HCT116 (cell line): ENCODE measurements at regions not wholly inside any gene's neighbourhood (a gene's known extent, or its start where the extent isn't known, plus 50 kb on each side); places are given as distances from the start of the nearest gene placed in this dataset.

Experiments used
- ATAC-seq: fragments of 200-7000 bp; cut with Tn5 transposase; 2 replicates; pipeline ENCODE4 v1.9.1; 2020; ENCODE audit warnings: mild to moderate bottlenecking, moderate library complexity
- BruUV-seq: library from RNA; stranded (reverse); fragments of 400-500 nt; replicated peaks from 2 replicates; lab custom pipeline; 2021; lab: Mats Ljungman, UMichigan
- CTCF ChIA-PET: fragments of 300-600 bp; sonication (Branson Sonifier 250); formaldehyde crosslinking; loops from one replicate; lab custom pipeline; 2021; ENCODE audit warnings: antibody characterized with exemption; lab: Charles Lee
- POLR2A ChIA-PET: fragments of 300-600, 350-600 bp; sonication (Branson Sonifier 250); formaldehyde crosslinking; loops from one replicate; lab custom pipeline; 2021; ENCODE audit warnings: antibody characterized with exemption; lab: Charles Lee
- RAD21 ChIA-PET, 2 experiments: fragments of 300-600 bp; sonication (Branson Sonifier 250); formaldehyde crosslinking; loops; one replicate each; lab custom pipeline; 2023; ENCODE audit warnings: low total read pairs in 2 of 2; ENCODE audit not compliant: uncharacterized antibody in 2 of 2, unreplicated experiment in 2 of 2, low non-redundant PET in 1 of 2; lab: Charles Lee
- DNase-seq: peaks from one replicate; pipeline ENCODE4 v3.0.0-alpha.2; 2010; ENCODE audit warnings: low read depth, low spot score
- H2AFZ ChIP-seq: fragments of 200-600 bp; shearing (Covaris generic), sonication (generic); 2 replicates; pipeline ENCODE4 v1.6.1; 2017; ENCODE audit warnings: low read depth, mixed run types, mixed read lengths, antibody characterized with exemption, low read length; ENCODE audit not compliant: poor library complexity, severe bottlenecking
- H3K27ac ChIP-seq: 2 replicates; pipeline ENCODE4 v1.5.1; 2012; ENCODE audit warnings: low read depth, low read length
- H3K27me3 ChIP-seq: fragments of 200-600 bp; sonication (generic); 2 replicates; pipeline ENCODE4 v1.6.1; 2016; ENCODE audit warnings: mixed run types, low read length, mixed read lengths; ENCODE audit not compliant: insufficient read depth
- H3K36me3 ChIP-seq, 2 experiments: fragments of 200-500 bp in 1 of 2; fragments of 200-600 bp in 1 of 2; sonication (Bioruptor generic) in 1 of 2; sonication (generic) in 1 of 2; 2 replicates each; pipeline versions ENCODE4 v1.5.1 to v1.6.1; 2014 to 2016; ENCODE audit warnings: low read length in 2 of 2, inconsistent platforms in 1 of 2, mixed read lengths in 1 of 2, mixed run types in 1 of 2; ENCODE audit not compliant: insufficient read depth in 2 of 2, control insufficient read depth in 1 of 2
- H3K4me1 ChIP-seq, 2 experiments: fragments of 200-600 bp in 1 of 2; sonication (generic) in 1 of 2; 2 replicates each; pipeline versions ENCODE4 v1.5.1 to v1.6.1; 2012 to 2017; ENCODE audit warnings: low read length in 2 of 2, inconsistent platforms in 1 of 2, mild to moderate bottlenecking in 1 of 2, mixed read lengths in 1 of 2, mixed run types in 1 of 2, moderate library complexity in 1 of 2; ENCODE audit not compliant: insufficient read depth in 2 of 2, control insufficient read depth in 1 of 2
- H3K4me2 ChIP-seq: fragments of 200-600 bp; sonication (generic); 2 replicates; pipeline ENCODE4 v1.6.1; 2017; ENCODE audit warnings: mixed run types, low read length, mixed read lengths
- H3K4me3 ChIP-seq, 2 experiments: fragments of 200-600 bp in 1 of 2; sonication (generic) in 1 of 2; replicated peaks in 1 of 2; 2 replicates each; pipeline ENCODE4 v1.5.1; 2011 to 2016; ENCODE audit warnings: low read length in 2 of 2, control low read depth in 1 of 2, low read depth in 1 of 2, mild to moderate bottlenecking in 1 of 2, mixed read lengths in 1 of 2, mixed run types in 1 of 2
- H3K79me2 ChIP-seq: fragments of 200-600 bp; sonication (generic); 2 replicates; pipeline ENCODE4 v1.6.1; 2017; ENCODE audit warnings: mild to moderate bottlenecking, mixed run types, low read length, moderate library complexity, mixed read lengths; ENCODE audit not compliant: insufficient read depth
- H3K9ac ChIP-seq: fragments of 200-600 bp; sonication (generic); 2 replicates; pipeline ENCODE4 v1.6.1; 2016; ENCODE audit warnings: low read length, mixed read lengths
- H3K9me2 ChIP-seq: fragments of 200-600 bp; sonication (generic), shearing (Covaris generic); 2 replicates; pipeline ENCODE4 v1.6.1; 2017; ENCODE audit warnings: mixed run types, mild to moderate bottlenecking, moderate library complexity; ENCODE audit not compliant: insufficient read depth
- H3K9me3 ChIP-seq, 2 experiments: fragments of 200-500 bp in 1 of 2; fragments of 200-600 bp in 1 of 2; sonication (Bioruptor generic) in 1 of 2; sonication (generic) in 1 of 2; 2 replicates each; pipeline ENCODE4 v1.6.1; 2014 to 2017; ENCODE audit warnings: low read length in 2 of 2, mixed read lengths in 2 of 2, inconsistent platforms in 1 of 2, low read depth in 1 of 2, mild to moderate bottlenecking in 1 of 2, mixed run types in 1 of 2, moderate library complexity in 1 of 2; ENCODE audit not compliant: control insufficient read depth in 1 of 2, insufficient read depth in 1 of 2
- H4K20me1 ChIP-seq: fragments of 200-600 bp; sonication (generic), shearing (Covaris generic); 2 replicates; pipeline ENCODE4 v1.6.1; 2017; ENCODE audit warnings: mixed run types, mild to moderate bottlenecking, moderate library complexity; ENCODE audit not compliant: insufficient read depth
- ATF3 ChIP-seq: IDR thresholded peaks from 2 replicates; pipeline ENCODE4 v1.6.1; 2012
- CTCF ChIP-seq, 3 experiments: fragments of 200-600 bp in 1 of 3; sonication (generic) in 1 of 3; IDR thresholded peaks in 2 of 3; conservative IDR thresholded peaks in 1 of 3; 2 replicates each; pipeline ENCODE4 v1.5.1; 2012 to 2017; ENCODE audit warnings: low read depth in 2 of 3, low read length in 2 of 3, antibody characterized with exemption in 1 of 3, borderline replicate concordance in 1 of 3, control low read depth in 1 of 3, mild to moderate bottlenecking in 1 of 3, mixed read lengths in 1 of 3, mixed run types in 1 of 3, moderate library complexity in 1 of 3; ENCODE audit not compliant: insufficient read depth in 1 of 3
- EGR1 ChIP-seq: IDR thresholded peaks from 2 replicates; pipeline ENCODE4 v1.6.1; 2012; ENCODE audit warnings: low read depth
- EZH2phosphoT487 ChIP-seq: fragments of 200-600 bp; IDR thresholded peaks from 2 replicates; pipeline ENCODE4 v1.6.1; 2018; ENCODE audit warnings: antibody characterized with exemption, borderline replicate concordance
- FOSL1 ChIP-seq: IDR thresholded peaks from 2 replicates; pipeline ENCODE4 v1.6.1; 2012; ENCODE audit warnings: low read depth
- MAX ChIP-seq: IDR thresholded peaks from 2 replicates; pipeline ENCODE4 v1.6.1; 2012
- POLR2A ChIP-seq: IDR thresholded peaks from 2 replicates; pipeline ENCODE4 v1.7.0; 2011; ENCODE audit warnings: borderline replicate concordance; ENCODE audit not compliant: insufficient read depth, insufficient read length; ENCODE audit errors: extremely low read depth
- POLR2AphosphoS5 ChIP-seq: IDR thresholded peaks from 2 replicates; pipeline ENCODE4 v1.6.1; 2011; ENCODE audit warnings: mild to moderate bottlenecking, low read depth, low read length, moderate library complexity
- REST ChIP-seq: IDR thresholded peaks from 2 replicates; pipeline ENCODE4 v1.6.1; 2012; ENCODE audit warnings: low read depth
- ZBTB33 ChIP-seq: IDR thresholded peaks from 2 replicates; pipeline ENCODE4 v1.6.1; 2011; ENCODE audit warnings: mild to moderate bottlenecking, low read length, moderate library complexity; ENCODE audit not compliant: insufficient replicate concordance; ENCODE audit errors: extremely low read depth
- ZFX ChIP-seq: fragments of 450-650 bp; IDR thresholded peaks from 2 replicates; pipeline ENCODE4 v1.6.1; 2017
- intact Hi-C: fragments of 100-400 bp; cut with micrococcal nuclease; formaldehyde crosslinking; loops from 2 replicates; pipeline ENCODE4 v1.10.0; 2022

- no peak for TF ChIP-seq EGR1
- TF ChIP-seq MAX = no peak
- no peak for TF ChIP-seq ATF3
- TF ChIP-seq POLR2A = no peak
- TF ChIP-seq FOSL1 = no peak
- TF ChIP-seq POLR2AphosphoS5 = no peak
- TF ChIP-seq CTCF (IDR thresholded peaks at IDR 0.05 in 2 of 3, conservative IDR thresholded peaks at IDR 0.05 in 1 of 3; ENCODE audit: borderline replicate concordance in 1 of 3, insufficient read depth in 1 of 3, low read depth in 2 of 3, low read length in 2 of 3) = no peak
- no peak for TF ChIP-seq REST
- TF ChIP-seq EZH2phosphoT487 = no peak
- TF ChIP-seq ZBTB33 = no peak
- TF ChIP-seq ZFX = no peak
- intact Hi-C loops = no loop called here
- Histone ChIP-seq H3K27me3 (no peaks in the 10 kb centered on the region), H3K27ac (no peak overlapping the region), H3K9me3 (no peaks in the 10 kb centered on the region), H3K4me3 (no peak overlapping the region), H3K4me2 (no peak overlapping the region), H2AFZ (no peak overlapping the region), H3K36me3 (no peaks in the 10 kb centered on the region), H3K9ac (no peak overlapping the region), H4K20me1 (no peaks in the 10 kb centered on the region), H3K4me1 (no peaks in the 10 kb centered on the region), H3K79me2 (no peaks in the 10 kb centered on the region), H3K9me2 (no peaks in the 10 kb centered on the region)
- ATAC-seq (no peak), DNase-seq (no peak)
- no TSS peak for BruUV-seq
- ChIA-PET CTCF (no interaction called here), RAD21 (no interaction called here), POLR2A (no interaction called here)
These were observed 142.0 kb upstream of the RET start for GRCh38 chr10:42934842-42935241.
